ENCODE measurements at regions not wholly inside any gene's neighbourhood (a gene's known extent, or its start where the extent isn't known, plus 50 kb on each side); places are given as distances from the start of the nearest gene placed in this dataset.
"Not testable (repeated sequence)": the region's sequence is repeated elsewhere in the genome, so short reads cannot be mapped to it uniquely, and the experiment has no call there.

- FAIRE-seq; DNase-seq (ENCODE audit: insufficient read length, low spot score): not testable (repeated sequence)
Observed at GRCh38 chr4:86413426-86413825, 53.6 kb upstream of the MAPK10 start.

GRCh38 chr4:86414686-86415085, 54.8 kb upstream of the MAPK10 start:
- DNase-seq (ENCODE audit: insufficient read length, low spot score) (no peak), FAIRE-seq (no peak)

GRCh38 chr4:86416081-86416480, 56.2 kb upstream of the MAPK10 start:
- TF ChIP-seq PAX5 (IDR thresholded peaks at IDR 0.05; ENCODE audit: insufficient read depth, low read length, severe bottlenecking): no peak
- no peak for TF ChIP-seq POU2F2 (IDR thresholded peaks at IDR 0.05; ENCODE audit: low read depth, low read length)
- no peak for TF ChIP-seq SPI1 (IDR thresholded peaks at IDR 0.05; ENCODE audit: low read depth, low read length)
- TF ChIP-seq TAF1 (IDR thresholded peaks at IDR 0.05; ENCODE audit: low read depth, low read length): no peak
- no peak for TF ChIP-seq POLR2AphosphoS5 (IDR thresholded peaks at IDR 0.05; ENCODE audit: low read depth, low read length)
- TF ChIP-seq POLR2A (IDR thresholded peaks at IDR 0.05; ENCODE audit: low read depth, low read length): no peak
- DNase-seq (ENCODE audit: insufficient read length, low spot score): no peak
- no peak for FAIRE-seq

More at GRCh38 chr4:86414686-86415085, 54.8 kb upstream of the MAPK10 start:
- TF ChIP-seq POU2F2 (IDR thresholded peaks at IDR 0.05; ENCODE audit: low read depth, low read length) (no peak), TAF1 (IDR thresholded peaks at IDR 0.05; ENCODE audit: low read depth, low read length) (no peak), SPI1 (IDR thresholded peaks at IDR 0.05; ENCODE audit: low read depth, low read length) (no peak)

GRCh38 chr4:86421461-86421860, 61.6 kb upstream of the MAPK10 start:
- TF ChIP-seq SPI1 (IDR thresholded peaks at IDR 0.05; ENCODE audit: low read depth, low read length) (no peak), POU2F2 (IDR thresholded peaks at IDR 0.05; ENCODE audit: low read depth, low read length) (no peak), TAF1 (IDR thresholded peaks at IDR 0.05; ENCODE audit: low read depth, low read length) (no peak), POLR2A (IDR thresholded peaks at IDR 0.05; ENCODE audit: low read depth, low read length) (no peak), PAX5 (IDR thresholded peaks at IDR 0.05; ENCODE audit: insufficient read depth, low read length, severe bottlenecking) (no peak), POLR2AphosphoS5 (IDR thresholded peaks at IDR 0.05; ENCODE audit: low read depth, low read length) (no peak)
- DNase-seq (ENCODE audit: insufficient read length, low spot score) (no peak), FAIRE-seq (no peak)

GRCh38 chr4:86431543-86432116, 71.8 kb upstream of the MAPK10 start:
- no peak for TF ChIP-seq TAF1 (IDR thresholded peaks at IDR 0.05; ENCODE audit: low read depth, low read length)
- no peak for TF ChIP-seq PAX5 (IDR thresholded peaks at IDR 0.05; ENCODE audit: insufficient read depth, low read length, severe bottlenecking)
- no peak for TF ChIP-seq POLR2AphosphoS5 (IDR thresholded peaks at IDR 0.05; ENCODE audit: low read depth, low read length)
- no peak for TF ChIP-seq POLR2A (IDR thresholded peaks at IDR 0.05; ENCODE audit: low read depth, low read length)
- no peak for TF ChIP-seq POU2F2 (IDR thresholded peaks at IDR 0.05; ENCODE audit: low read depth, low read length)
- TF ChIP-seq SPI1 (IDR thresholded peaks at IDR 0.05; ENCODE audit: low read depth, low read length): no peak
- DNase-seq (ENCODE audit: insufficient read length, low spot score) (no peak), FAIRE-seq (no peak)

- FAIRE-seq: no peak
Observed at GRCh38 chr4:86432559-86433134, 72.8 kb upstream of the MAPK10 start.

GRCh38 chr4:86439293-86439692, 79.4 kb upstream of the MAPK10 start:
- no peak for TF ChIP-seq POLR2AphosphoS5 (IDR thresholded peaks at IDR 0.05; ENCODE audit: low read depth, low read length)
- TF ChIP-seq TAF1 (IDR thresholded peaks at IDR 0.05; ENCODE audit: low read depth, low read length): no peak
- FAIRE-seq: no peak

More at GRCh38 chr4:86432559-86433134, 72.8 kb upstream of the MAPK10 start:
- TF ChIP-seq POU2F2 (IDR thresholded peaks at IDR 0.05; ENCODE audit: low read depth, low read length) (no peak), PAX5 (IDR thresholded peaks at IDR 0.05; ENCODE audit: insufficient read depth, low read length, severe bottlenecking) (no peak), POLR2A (IDR thresholded peaks at IDR 0.05; ENCODE audit: low read depth, low read length) (no peak), SPI1 (IDR thresholded peaks at IDR 0.05; ENCODE audit: low read depth, low read length) (0 out of 2 replicates have a peak, but pooled peaks have one; percentile 11), TAF1 (IDR thresholded peaks at IDR 0.05; ENCODE audit: low read depth, low read length) (no peak), POLR2AphosphoS5 (IDR thresholded peaks at IDR 0.05; ENCODE audit: low read depth, low read length) (no peak)
- DNase-seq (ENCODE audit: insufficient read length, low spot score): no peak

GRCh38 chr4:86441175-86441936, 81.5 kb upstream of the MAPK10 start:
- DNase-seq (ENCODE audit: insufficient read length, low spot score): no peak
- no peak for FAIRE-seq
- TF ChIP-seq TAF1 (IDR thresholded peaks at IDR 0.05; ENCODE audit: low read depth, low read length) (no peak), POLR2A (IDR thresholded peaks at IDR 0.05; ENCODE audit: low read depth, low read length) (no peak)

More at GRCh38 chr4:86439293-86439692, 79.4 kb upstream of the MAPK10 start:
- no peak for DNase-seq (ENCODE audit: insufficient read length, low spot score)

GRCh38 chr4:86442881-86443280, 83.0 kb upstream of the MAPK10 start:
- FAIRE-seq (no peak), DNase-seq (ENCODE audit: insufficient read length, low spot score) (no peak)
- no peak for TF ChIP-seq POLR2AphosphoS5 (IDR thresholded peaks at IDR 0.05; ENCODE audit: low read depth, low read length)
- TF ChIP-seq PAX5 (IDR thresholded peaks at IDR 0.05; ENCODE audit: insufficient read depth, low read length, severe bottlenecking): no peak
- no peak for TF ChIP-seq POU2F2 (IDR thresholded peaks at IDR 0.05; ENCODE audit: low read depth, low read length)
- TF ChIP-seq SPI1 (IDR thresholded peaks at IDR 0.05; ENCODE audit: low read depth, low read length): no peak
- TF ChIP-seq TAF1 (IDR thresholded peaks at IDR 0.05; ENCODE audit: low read depth, low read length): no peak
- no peak for TF ChIP-seq POLR2A (IDR thresholded peaks at IDR 0.05; ENCODE audit: low read depth, low read length)

GRCh38 chr4:86443495-86443894, 83.6 kb upstream of the MAPK10 start:
- DNase-seq (ENCODE audit: insufficient read length, low spot score) (no peak), FAIRE-seq (no peak)
- TF ChIP-seq PAX5 (IDR thresholded peaks at IDR 0.05; ENCODE audit: insufficient read depth, low read length, severe bottlenecking): no peak
- TF ChIP-seq POLR2AphosphoS5 (IDR thresholded peaks at IDR 0.05; ENCODE audit: low read depth, low read length): no peak
- TF ChIP-seq POLR2A (IDR thresholded peaks at IDR 0.05; ENCODE audit: low read depth, low read length): no peak
- no peak for TF ChIP-seq SPI1 (IDR thresholded peaks at IDR 0.05; ENCODE audit: low read depth, low read length)
- no peak for TF ChIP-seq POU2F2 (IDR thresholded peaks at IDR 0.05; ENCODE audit: low read depth, low read length)
- no peak for TF ChIP-seq TAF1 (IDR thresholded peaks at IDR 0.05; ENCODE audit: low read depth, low read length)
